ENCODE measurements at regions not wholly inside any gene's neighbourhood (a gene's known extent, or its start where the extent isn't known, plus 50 kb on each side); places are given as distances from the start of the nearest gene placed in this dataset.

- no peak for TF ChIP-seq CTCF (IDR thresholded peaks at IDR 0.05; ENCODE audit: insufficient read depth, missing control alignments)
- no peak for FAIRE-seq
- DNase-seq (ENCODE audit: insufficient read length, low spot score), result no peak
Observed at GRCh38 chr6:164924674-164925073, 384.7 kb downstream of the C6orf118 start.

GRCh38 chr6:164917211-164917610 lies 392.2 kb downstream of the C6orf118 start:
- no peak for FAIRE-seq
- no peak for DNase-seq (ENCODE audit: insufficient read length, low spot score)
- TF ChIP-seq CTCF (IDR thresholded peaks at IDR 0.05; ENCODE audit: insufficient read depth, missing control alignments), result no peak

GRCh38 chr6:164916087-164916486 lies 393.3 kb downstream of the C6orf118 start:
- DNase-seq (ENCODE audit: insufficient read length, low spot score) (no peak), FAIRE-seq (no peak)
- TF ChIP-seq CTCF (IDR thresholded peaks at IDR 0.05; ENCODE audit: insufficient read depth, missing control alignments), result no peak

GRCh38 chr6:164911873-164912580 lies 397.4 kb downstream of the C6orf118 start:
- FAIRE-seq, result no peak

GRCh38 chr6:164911151-164911550 lies 398.3 kb downstream of the C6orf118 start:
- DNase-seq (ENCODE audit: insufficient read length, low spot score) (no peak), FAIRE-seq (no peak)
- no peak for TF ChIP-seq CTCF (IDR thresholded peaks at IDR 0.05; ENCODE audit: insufficient read depth, missing control alignments)

More at GRCh38 chr6:164911873-164912580, 397.4 kb downstream of the C6orf118 start:
- no peak for TF ChIP-seq CTCF (IDR thresholded peaks at IDR 0.05; ENCODE audit: insufficient read depth, missing control alignments)
- DNase-seq (ENCODE audit: insufficient read length, low spot score), result no peak

- TF ChIP-seq CTCF (IDR thresholded peaks at IDR 0.05; ENCODE audit: insufficient read depth, missing control alignments), result no peak
Observed at GRCh38 chr6:164906766-164907165, 402.6 kb downstream of the C6orf118 start.

GRCh38 chr6:164905311-164905710 lies 404.1 kb downstream of the C6orf118 start:
- no peak for FAIRE-seq
- no peak for DNase-seq (ENCODE audit: insufficient read length, low spot score)
- TF ChIP-seq CTCF (IDR thresholded peaks at IDR 0.05; ENCODE audit: insufficient read depth, missing control alignments), result no peak

More at GRCh38 chr6:164906766-164907165, 402.6 kb downstream of the C6orf118 start:
- FAIRE-seq (no peak), DNase-seq (ENCODE audit: insufficient read length, low spot score) (no peak)
